GM23338 (cell line): ENCODE measurements at regions not wholly inside any gene's neighbourhood (a gene's known extent, or its start where the extent isn't known, plus 50 kb on each side); places are given as distances from the start of the nearest gene placed in this dataset.

ENCODE experiments used
- ATAC-seq: fragments of 200-7000 bp; cut with Tn5 transposase; 3 replicates; pipeline ENCODE4 v1.9.1; 2020
- DNase-seq: peaks from one replicate; pipeline ENCODE4 v3.0.0-alpha.2; 2015; ENCODE audit warnings: low spot score
- H2AFZ ChIP-seq: fragments of 200-600 bp; sonication (generic); 2 replicates; pipeline ENCODE4 v1.8.0; 2016; ENCODE audit warnings: antibody characterized with exemption, mild to moderate bottlenecking, moderate library complexity
- H3F3A ChIP-seq: fragments of 200-600 bp; sonication (generic); replicated peaks from 2 replicates; pipeline ENCODE4 v1.8.0; 2017; ENCODE audit warnings: antibody characterized with exemption, mixed run types, low read depth
- H3K27ac ChIP-seq: fragments of 200-600 bp; sonication (generic); 2 replicates; pipeline ENCODE4 v1.6.1; 2016; ENCODE audit warnings: low read depth
- H3K27me3 ChIP-seq: fragments of 200-600 bp; sonication (generic); 2 replicates; pipeline ENCODE4 v1.8.0; 2016; ENCODE audit warnings: mild to moderate bottlenecking, mixed run types, moderate library complexity; ENCODE audit not compliant: insufficient read depth
- H3K36me3 ChIP-seq: fragments of 200-600 bp; sonication (generic); 2 replicates; pipeline ENCODE4 v1.8.0; 2016; ENCODE audit warnings: mild to moderate bottlenecking; ENCODE audit not compliant: insufficient read depth
- H3K4me1 ChIP-seq: fragments of 200-600 bp; sonication (generic); 2 replicates; pipeline ENCODE4 v1.8.0; 2016; ENCODE audit warnings: mild to moderate bottlenecking, moderate library complexity; ENCODE audit not compliant: insufficient read depth
- H3K4me2 ChIP-seq: fragments of 200-600 bp; sonication (generic); 2 replicates; pipeline ENCODE4 v1.7.1; 2017; ENCODE audit warnings: mixed run types
- H3K4me3 ChIP-seq: fragments of 200-600 bp; sonication (generic); 2 replicates; pipeline ENCODE4 v1.6.1; 2016; ENCODE audit warnings: mixed run types
- H3K79me2 ChIP-seq: fragments of 200-600 bp; sonication (generic); replicated peaks from 2 replicates; pipeline ENCODE4 v1.8.0; 2017; ENCODE audit warnings: mild to moderate bottlenecking; ENCODE audit not compliant: insufficient read depth
- H3K9me2 ChIP-seq: fragments of 200-600 bp; sonication (generic); 2 replicates; pipeline ENCODE4 v1.8.0; 2017; ENCODE audit not compliant: insufficient read depth
- H4K20me1 ChIP-seq: fragments of 200-600 bp; sonication (generic); replicated peaks from 2 replicates; pipeline ENCODE4 v1.8.0; 2017; ENCODE audit warnings: mild to moderate bottlenecking; ENCODE audit not compliant: insufficient read depth
- H3K27ac Mint-ChIP-seq: 2 replicates; pipeline ENCODE4 v1.8.0; 2020; ENCODE audit warnings: inconsistent platforms, mild to moderate bottlenecking, moderate library complexity, mixed read lengths
- H3K27me3 Mint-ChIP-seq: 3 replicates; pipeline ENCODE4 v1.8.0; 2022; ENCODE audit warnings: low read depth, mild to moderate bottlenecking, moderate library complexity, mixed read lengths, inconsistent platforms; ENCODE audit not compliant: insufficient read depth, poor library complexity
- H3K36me3 Mint-ChIP-seq: 3 replicates; pipeline ENCODE4 v1.8.0; 2021; ENCODE audit warnings: low read depth, mild to moderate bottlenecking, inconsistent platforms, moderate library complexity, mixed read lengths
- H3K4me1 Mint-ChIP-seq: 3 replicates; pipeline ENCODE4 v1.8.0; 2020; ENCODE audit warnings: mild to moderate bottlenecking, inconsistent platforms, mixed read lengths
- H3K4me3 Mint-ChIP-seq: 3 replicates; pipeline ENCODE4 v1.8.0; 2021; ENCODE audit warnings: moderate library complexity, mild to moderate bottlenecking, inconsistent platforms, mixed read lengths
- H3K9me3 Mint-ChIP-seq: 3 replicates; pipeline ENCODE4 v1.8.0; 2020; ENCODE audit warnings: moderate library complexity, mild to moderate bottlenecking, inconsistent platforms, mixed read lengths
- CREB1 ChIP-seq: fragments of 250-450 bp; sonication (Bioruptor Pico); IDR thresholded peaks from 2 replicates; pipeline ENCODE4 v1.5.0; 2020; ENCODE audit warnings: low read depth, mild to moderate bottlenecking, moderate library complexity
- CTCF ChIP-seq, 2 experiments: fragments of 200-600 bp in 1 of 2; sonication (generic) in 1 of 2; conservative IDR thresholded peaks; 2 replicates each; pipeline versions ENCODE4 v1.5.1 to v1.6.1; 2016 to 2017; ENCODE audit warnings: antibody characterized with exemption in 2 of 2, low read depth in 2 of 2, mild to moderate bottlenecking in 2 of 2, moderate library complexity in 1 of 2
- ETS1 ChIP-seq: IDR thresholded peaks from 2 replicates; pipeline ENCODE4 v1.6.1; 2016; ENCODE audit warnings: antibody characterized with exemption
- EZH2 ChIP-seq: fragments of 200-600 bp; sonication (generic); IDR thresholded peaks from one replicate; pipeline ENCODE4 v1.8.0; 2017; ENCODE audit warnings: antibody characterized with exemption, mild to moderate bottlenecking, low read depth; ENCODE audit not compliant: unreplicated experiment
- EZH2phosphoT487 ChIP-seq: fragments of 200-600 bp; sonication (generic); IDR thresholded peaks from one replicate; pipeline ENCODE4 v1.8.1; 2018; ENCODE audit warnings: antibody characterized with exemption; ENCODE audit not compliant: unreplicated experiment
- JUNB ChIP-seq: IDR thresholded peaks from one replicate; pipeline ENCODE4 v1.6.1; 2016; ENCODE audit warnings: antibody characterized with exemption; ENCODE audit not compliant: unreplicated experiment
- NANOG ChIP-seq: IDR thresholded peaks from 2 replicates; pipeline ENCODE4 v1.6.1; 2016; ENCODE audit warnings: antibody characterized with exemption, borderline replicate concordance
- POLR2AphosphoS5 ChIP-seq: IDR thresholded peaks from 2 replicates; pipeline ENCODE4 v1.6.1; 2016; ENCODE audit warnings: antibody characterized with exemption, low read depth
- REST ChIP-seq: IDR thresholded peaks from one replicate; pipeline ENCODE4 v1.6.1; 2018; ENCODE audit warnings: antibody characterized with exemption; ENCODE audit not compliant: unreplicated experiment
- STAT1 ChIP-seq: IDR thresholded peaks from one replicate; pipeline ENCODE4 v1.6.1; 2016; ENCODE audit warnings: antibody characterized with exemption; ENCODE audit not compliant: unreplicated experiment
- ZNF114 ChIP-seq: fragments of 250-450 bp; sonication (Bioruptor Pico); IDR thresholded peaks from 2 replicates; pipeline ENCODE4 v1.5.0; 2020; ENCODE audit warnings: mild to moderate bottlenecking, moderate library complexity
- ZNF331 ChIP-seq: fragments of 250-450 bp; sonication (Bioruptor Pico); IDR thresholded peaks from 2 replicates; pipeline ENCODE4 v1.5.0; 2020; ENCODE audit warnings: low read depth, mild to moderate bottlenecking, moderate library complexity
- ZNF462 ChIP-seq: fragments of 250-450 bp; sonication (Bioruptor Pico); IDR thresholded peaks from 2 replicates; pipeline ENCODE4 v1.5.0; 2020; ENCODE audit warnings: mild to moderate bottlenecking, moderate library complexity

GRCh38 chr20:4369119-4369797, 120.2 kb upstream of the ADRA1D start:
- Histone ChIP-seq H3K27me3 (no peaks in the 10 kb centered on the region), H4K20me1 (no peaks in the 10 kb centered on the region), H2AFZ (peak overlapping the region; percentile 87; the same call in 1 of the 2 replicates), H3K79me2 (no peaks in the 10 kb centered on the region), H3K9me2 (peaks cover 16% of the 10 kb centered on the region; the same call in 1 of the 2 replicates), H3K27ac (no peak overlapping the region), H3K36me3 (no peaks in the 10 kb centered on the region), H3K4me2 (no peak overlapping the region), H3F3A (no peaks in the 10 kb centered on the region), H3K4me1 (no peaks in the 10 kb centered on the region), H3K4me3 (no peak overlapping the region)
- H3K36me3 Mint-ChIP-seq = no peaks in the 10 kb centered on the region; the same call in 2 of the 3 replicates
- DNase-seq (no peak), ATAC-seq (no peak)
- H3K4me3 Mint-ChIP-seq = no peak overlapping the region
- no peak for TF ChIP-seq EZH2phosphoT487
- TF ChIP-seq ZNF462 (CRISPR knock-in tag) = no peak
- no peak for TF ChIP-seq NANOG
- TF ChIP-seq ZNF114 = no peak
- no peak for TF ChIP-seq ETS1
- no peak for TF ChIP-seq ZNF331
- TF ChIP-seq POLR2AphosphoS5 = no peak
- TF ChIP-seq REST = no peak
- TF ChIP-seq JUNB = no peak
- no peak for TF ChIP-seq STAT1
- no peak for TF ChIP-seq EZH2
- no peak for TF ChIP-seq CREB1 (CRISPR knock-in tag)
- no peak for TF ChIP-seq CTCF (conservative IDR thresholded peaks at IDR 0.05; ENCODE audit: low read depth in 2 of 2)
- H3K27me3 Mint-ChIP-seq = no peaks in the 10 kb centered on the region
- peak overlapping the region; percentile 32; the same call in 1 of the 2 replicates for H3K27ac Mint-ChIP-seq
- H3K9me3 Mint-ChIP-seq = no peaks in the 10 kb centered on the region; the same call in 1 of the 3 replicates
- H3K4me1 Mint-ChIP-seq = no peaks in the 10 kb centered on the region
